WTC11 (cell line): ENCODE measurements at regions not wholly inside any gene's neighbourhood (a gene's known extent, or its start where the extent isn't known, plus 50 kb on each side); places are given as distances from the start of the nearest gene placed in this dataset.

Source experiments
- ATAC-seq: fragments of 200-7000 bp; cut with Tn5 transposase; 2 replicates; pipeline ENCODE4 v1.10.0; 2021; ENCODE audit warnings: mild to moderate bottlenecking, moderate library complexity
- CTCF ChIA-PET: fragments of 300-600 bp; sonication (Branson Sonifier 250); formaldehyde crosslinking; loops from one replicate; lab custom pipeline; 2021; ENCODE audit warnings: antibody characterized with exemption; lab: Charles Lee
- POLR2A ChIA-PET: fragments of 350-600 bp; sonication (Branson Sonifier 250); formaldehyde crosslinking; loops from one replicate; lab custom pipeline; 2021; ENCODE audit warnings: antibody characterized with exemption; lab: Charles Lee
- DNase-seq: peaks from one replicate; pipeline ENCODE4 v3.0.0; 2021; ENCODE audit warnings: low spot score
- H3K27ac Mint-ChIP-seq: 2 replicates; pipeline ENCODE4 v1.8.0; 2021; ENCODE audit warnings: mixed read lengths
- H3K27me3 Mint-ChIP-seq: 2 replicates; pipeline ENCODE4 v1.8.0; 2021; ENCODE audit warnings: low read depth, mild to moderate bottlenecking, moderate library complexity, mixed read lengths
- H3K36me3 Mint-ChIP-seq: 2 replicates; pipeline ENCODE4 v1.8.0; 2021; ENCODE audit warnings: mixed read lengths
- H3K4me1 Mint-ChIP-seq: 2 replicates; pipeline ENCODE4 v1.8.0; 2022; ENCODE audit warnings: mixed read lengths
- H3K4me3 Mint-ChIP-seq: 2 replicates; pipeline ENCODE4 v1.8.0; 2021; ENCODE audit warnings: mild to moderate bottlenecking, moderate library complexity, mixed read lengths
- H3K9me3 Mint-ChIP-seq: 2 replicates; pipeline ENCODE4 v1.8.0; 2021; ENCODE audit warnings: mixed read lengths
- ATF1 ChIP-seq: sonication (generic); formaldehyde crosslinking; IDR thresholded peaks from 2 replicates; pipeline ENCODE4 v1.8.1; 2023; ENCODE audit warnings: mild to moderate bottlenecking, moderate library complexity, missing genetic modification reagents
- CBFB ChIP-seq: sonication (generic); formaldehyde crosslinking; IDR thresholded peaks from 2 replicates; pipeline ENCODE4 v1.8.1; 2022; ENCODE audit warnings: mild to moderate bottlenecking, low read depth, missing genetic modification reagents
- CREB1 ChIP-seq: sonication (generic); formaldehyde crosslinking; IDR thresholded peaks from 2 replicates; pipeline ENCODE4 v1.8.0; 2023; ENCODE audit warnings: mild to moderate bottlenecking, missing genetic modification reagents
- CREM ChIP-seq: sonication (generic); formaldehyde crosslinking; IDR thresholded peaks from 2 replicates; pipeline ENCODE4 v1.8.1; 2022; ENCODE audit warnings: mild to moderate bottlenecking, missing genetic modification reagents, moderate library complexity
- ELF4 ChIP-seq: sonication (generic); formaldehyde crosslinking; IDR thresholded peaks from 2 replicates; pipeline ENCODE4 v1.8.1; 2022; ENCODE audit warnings: low read depth, mild to moderate bottlenecking, moderate library complexity, missing genetic modification reagents
- EMX1 ChIP-seq: fragments of 250-450 bp; sonication (Bioruptor Pico); IDR thresholded peaks from 2 replicates; pipeline ENCODE4 v1.8.0; 2021; ENCODE audit warnings: mild to moderate bottlenecking
- IRF2 ChIP-seq: sonication (generic); formaldehyde crosslinking; IDR thresholded peaks from 2 replicates; pipeline ENCODE4 v1.8.0; 2022; ENCODE audit warnings: low read depth, missing genetic modification reagents, borderline replicate concordance
- MXD4 ChIP-seq: fragments of 250-450 bp; sonication (Bioruptor Pico); IDR thresholded peaks from 2 replicates; pipeline ENCODE4 v1.8.0; 2021; ENCODE audit warnings: mild to moderate bottlenecking, moderate library complexity, borderline replicate concordance
- NR2C2 ChIP-seq: sonication (generic); formaldehyde crosslinking; IDR thresholded peaks from 2 replicates; pipeline ENCODE4 v1.8.0; 2022; ENCODE audit warnings: mild to moderate bottlenecking, missing genetic modification reagents
- TP53 ChIP-seq: sonication (generic); formaldehyde crosslinking; IDR thresholded peaks from 2 replicates; pipeline ENCODE4 v1.8.1; 2023; ENCODE audit warnings: mild to moderate bottlenecking, missing genetic modification reagents
- ZNF396 ChIP-seq: fragments of 250-450 bp; sonication (Bioruptor Pico); IDR thresholded peaks from 2 replicates; pipeline ENCODE4 v1.8.0; 2021; ENCODE audit warnings: mild to moderate bottlenecking, moderate library complexity, borderline replicate concordance
- TF ChIP-seq, protein P1 (sequence below): sonication (generic); formaldehyde crosslinking; IDR thresholded peaks from 2 replicates; pipeline ENCODE4 v1.8.1; 2023; ENCODE audit warnings: mild to moderate bottlenecking, missing genetic modification reagents, moderate library complexity
- TF ChIP-seq, protein P2 (sequence below): sonication (generic); formaldehyde crosslinking; IDR thresholded peaks from 2 replicates; pipeline ENCODE4 v1.8.1; 2023; ENCODE audit warnings: mild to moderate bottlenecking, missing genetic modification reagents
- TF ChIP-seq, protein P3 (sequence below): sonication (generic); formaldehyde crosslinking; IDR thresholded peaks from 2 replicates; pipeline ENCODE4 v1.8.0; 2023; ENCODE audit warnings: missing genetic modification reagents, mild to moderate bottlenecking, borderline replicate concordance
- TF ChIP-seq, protein P4 (sequence below): fragments of 250-450 bp; sonication (Bioruptor Pico); IDR thresholded peaks from 2 replicates; pipeline ENCODE4 v1.8.0; 2021; ENCODE audit warnings: mild to moderate bottlenecking
- TF ChIP-seq, protein P5 (sequence below): sonication (generic); formaldehyde crosslinking; IDR thresholded peaks from 2 replicates; pipeline ENCODE4 v1.8.1; 2022; ENCODE audit warnings: missing genetic modification reagents, borderline replicate concordance
- TF ChIP-seq, protein P6 (sequence below): sonication (generic); formaldehyde crosslinking; IDR thresholded peaks from 2 replicates; pipeline ENCODE4 v1.8.1; 2023; ENCODE audit warnings: mild to moderate bottlenecking, missing genetic modification reagents, borderline replicate concordance
- TF ChIP-seq, protein P7 (sequence below): sonication (generic); formaldehyde crosslinking; IDR thresholded peaks from 2 replicates; pipeline ENCODE4 v1.8.0; 2023; ENCODE audit warnings: missing genetic modification reagents
- TF ChIP-seq, protein P8 (sequence below): sonication (generic); formaldehyde crosslinking; IDR thresholded peaks from 2 replicates; pipeline ENCODE4 v1.8.1; 2022; ENCODE audit warnings: mild to moderate bottlenecking, moderate library complexity, missing genetic modification reagents

DNA sequence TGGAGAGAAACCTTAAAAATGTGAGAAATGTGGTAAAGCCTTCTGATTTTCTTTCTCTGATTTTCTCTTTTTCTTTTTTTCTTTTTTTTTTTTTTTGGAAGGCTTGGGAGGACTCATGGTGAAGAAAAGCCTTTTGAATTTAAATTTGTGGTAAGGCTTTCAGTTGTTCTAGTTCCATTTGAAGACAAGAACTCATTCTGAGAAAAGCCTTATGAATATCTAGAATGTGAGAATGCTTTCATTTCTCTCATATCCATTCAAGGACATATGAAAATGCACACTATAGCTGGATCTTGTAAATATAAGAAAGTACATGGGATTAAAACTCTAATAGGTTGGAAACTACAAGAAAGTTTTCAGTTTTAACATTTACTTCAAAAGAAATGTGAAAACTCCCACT, 1045.2 kb upstream of the NRXN1 start:
- no peaks in the 10 kb centered on the region for H3K27me3 Mint-ChIP-seq
- H3K4me3 Mint-ChIP-seq, result no peak overlapping the region
- ChIA-PET CTCF (no interaction called here), POLR2A (no interaction called here)
- DNase-seq (no peak), ATAC-seq (no peak)
- TF ChIP-seq CREM (CRISPR knock-in tag) (no peak), IRF2 (no peak), ZNF396 (CRISPR knock-in tag) (no peak), EMX1 (CRISPR knock-in tag) (no peak), ELF4 (CRISPR knock-in tag) (no peak), CREB1 (no peak), MXD4 (no peak)
- TF ChIP-seq, protein P1, sequence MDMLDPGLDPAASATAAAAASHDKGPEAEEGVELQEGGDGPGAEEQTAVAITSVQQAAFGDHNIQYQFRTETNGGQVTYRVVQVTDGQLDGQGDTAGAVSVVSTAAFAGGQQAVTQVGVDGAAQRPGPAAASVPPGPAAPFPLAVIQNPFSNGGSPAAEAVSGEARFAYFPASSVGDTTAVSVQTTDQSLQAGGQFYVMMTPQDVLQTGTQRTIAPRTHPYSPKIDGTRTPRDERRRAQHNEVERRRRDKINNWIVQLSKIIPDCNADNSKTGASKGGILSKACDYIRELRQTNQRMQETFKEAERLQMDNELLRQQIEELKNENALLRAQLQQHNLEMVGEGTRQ (CRISPR knock-in tag), result no peak
- TF ChIP-seq, protein P2, sequence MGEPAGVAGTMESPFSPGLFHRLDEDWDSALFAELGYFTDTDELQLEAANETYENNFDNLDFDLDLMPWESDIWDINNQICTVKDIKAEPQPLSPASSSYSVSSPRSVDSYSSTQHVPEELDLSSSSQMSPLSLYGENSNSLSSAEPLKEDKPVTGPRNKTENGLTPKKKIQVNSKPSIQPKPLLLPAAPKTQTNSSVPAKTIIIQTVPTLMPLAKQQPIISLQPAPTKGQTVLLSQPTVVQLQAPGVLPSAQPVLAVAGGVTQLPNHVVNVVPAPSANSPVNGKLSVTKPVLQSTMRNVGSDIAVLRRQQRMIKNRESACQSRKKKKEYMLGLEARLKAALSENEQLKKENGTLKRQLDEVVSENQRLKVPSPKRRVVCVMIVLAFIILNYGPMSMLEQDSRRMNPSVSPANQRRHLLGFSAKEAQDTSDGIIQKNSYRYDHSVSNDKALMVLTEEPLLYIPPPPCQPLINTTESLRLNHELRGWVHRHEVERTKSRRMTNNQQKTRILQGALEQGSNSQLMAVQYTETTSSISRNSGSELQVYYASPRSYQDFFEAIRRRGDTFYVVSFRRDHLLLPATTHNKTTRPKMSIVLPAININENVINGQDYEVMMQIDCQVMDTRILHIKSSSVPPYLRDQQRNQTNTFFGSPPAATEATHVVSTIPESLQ (CRISPR knock-in tag), result no peak
- TF ChIP-seq, protein P3, sequence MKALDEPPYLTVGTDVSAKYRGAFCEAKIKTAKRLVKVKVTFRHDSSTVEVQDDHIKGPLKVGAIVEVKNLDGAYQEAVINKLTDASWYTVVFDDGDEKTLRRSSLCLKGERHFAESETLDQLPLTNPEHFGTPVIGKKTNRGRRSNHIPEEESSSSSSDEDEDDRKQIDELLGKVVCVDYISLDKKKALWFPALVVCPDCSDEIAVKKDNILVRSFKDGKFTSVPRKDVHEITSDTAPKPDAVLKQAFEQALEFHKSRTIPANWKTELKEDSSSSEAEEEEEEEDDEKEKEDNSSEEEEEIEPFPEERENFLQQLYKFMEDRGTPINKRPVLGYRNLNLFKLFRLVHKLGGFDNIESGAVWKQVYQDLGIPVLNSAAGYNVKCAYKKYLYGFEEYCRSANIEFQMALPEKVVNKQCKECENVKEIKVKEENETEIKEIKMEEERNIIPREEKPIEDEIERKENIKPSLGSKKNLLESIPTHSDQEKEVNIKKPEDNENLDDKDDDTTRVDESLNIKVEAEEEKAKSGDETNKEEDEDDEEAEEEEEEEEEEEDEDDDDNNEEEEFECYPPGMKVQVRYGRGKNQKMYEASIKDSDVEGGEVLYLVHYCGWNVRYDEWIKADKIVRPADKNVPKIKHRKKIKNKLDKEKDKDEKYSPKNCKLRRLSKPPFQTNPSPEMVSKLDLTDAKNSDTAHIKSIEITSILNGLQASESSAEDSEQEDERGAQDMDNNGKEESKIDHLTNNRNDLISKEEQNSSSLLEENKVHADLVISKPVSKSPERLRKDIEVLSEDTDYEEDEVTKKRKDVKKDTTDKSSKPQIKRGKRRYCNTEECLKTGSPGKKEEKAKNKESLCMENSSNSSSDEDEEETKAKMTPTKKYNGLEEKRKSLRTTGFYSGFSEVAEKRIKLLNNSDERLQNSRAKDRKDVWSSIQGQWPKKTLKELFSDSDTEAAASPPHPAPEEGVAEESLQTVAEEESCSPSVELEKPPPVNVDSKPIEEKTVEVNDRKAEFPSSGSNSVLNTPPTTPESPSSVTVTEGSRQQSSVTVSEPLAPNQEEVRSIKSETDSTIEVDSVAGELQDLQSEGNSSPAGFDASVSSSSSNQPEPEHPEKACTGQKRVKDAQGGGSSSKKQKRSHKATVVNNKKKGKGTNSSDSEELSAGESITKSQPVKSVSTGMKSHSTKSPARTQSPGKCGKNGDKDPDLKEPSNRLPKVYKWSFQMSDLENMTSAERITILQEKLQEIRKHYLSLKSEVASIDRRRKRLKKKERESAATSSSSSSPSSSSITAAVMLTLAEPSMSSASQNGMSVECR (CRISPR knock-in tag), result no peak
- peaks cover 15% of the 10 kb centered on the region for H3K9me3 Mint-ChIP-seq
- H3K36me3 Mint-ChIP-seq, result peaks cover 14% of the 10 kb centered on the region
- H3K4me1 Mint-ChIP-seq, result peaks cover 36% of the 10 kb centered on the region
- no peak overlapping the region for H3K27ac Mint-ChIP-seq

DNA sequence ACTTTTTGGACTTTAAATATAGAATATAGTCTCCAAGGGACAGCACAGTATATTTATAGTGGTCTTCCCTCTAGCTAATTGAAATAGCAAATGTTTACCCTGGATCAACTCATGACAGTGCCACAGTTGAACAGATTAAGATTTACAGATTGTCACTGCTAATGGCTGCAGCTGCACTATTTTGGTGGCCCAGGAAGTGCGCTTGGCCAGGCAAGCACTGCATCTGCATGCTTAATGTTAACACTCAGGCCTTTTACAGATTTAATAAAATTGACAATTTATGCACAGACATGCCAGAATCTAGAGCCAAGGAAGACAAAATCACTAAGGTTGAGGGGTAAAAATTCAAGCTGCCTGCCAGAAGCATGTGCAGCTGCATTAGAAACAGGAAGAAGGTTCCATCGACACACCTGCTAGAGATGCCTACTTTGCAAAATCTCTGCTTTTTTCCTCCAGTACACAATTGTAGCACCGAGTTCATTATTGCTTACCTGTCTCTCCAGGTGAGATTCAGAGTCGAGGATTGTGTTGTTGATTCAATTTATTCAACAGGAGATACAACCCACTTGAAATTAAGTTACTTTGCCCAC, 1042.3 kb upstream of the NRXN1 start:
- TF ChIP-seq, protein P4, sequence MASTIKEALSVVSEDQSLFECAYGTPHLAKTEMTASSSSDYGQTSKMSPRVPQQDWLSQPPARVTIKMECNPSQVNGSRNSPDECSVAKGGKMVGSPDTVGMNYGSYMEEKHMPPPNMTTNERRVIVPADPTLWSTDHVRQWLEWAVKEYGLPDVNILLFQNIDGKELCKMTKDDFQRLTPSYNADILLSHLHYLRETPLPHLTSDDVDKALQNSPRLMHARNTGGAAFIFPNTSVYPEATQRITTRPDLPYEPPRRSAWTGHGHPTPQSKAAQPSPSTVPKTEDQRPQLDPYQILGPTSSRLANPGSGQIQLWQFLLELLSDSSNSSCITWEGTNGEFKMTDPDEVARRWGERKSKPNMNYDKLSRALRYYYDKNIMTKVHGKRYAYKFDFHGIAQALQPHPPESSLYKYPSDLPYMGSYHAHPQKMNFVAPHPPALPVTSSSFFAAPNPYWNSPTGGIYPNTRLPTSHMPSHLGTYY (CRISPR knock-in tag), result no peak
- TF ChIP-seq, protein P5, sequence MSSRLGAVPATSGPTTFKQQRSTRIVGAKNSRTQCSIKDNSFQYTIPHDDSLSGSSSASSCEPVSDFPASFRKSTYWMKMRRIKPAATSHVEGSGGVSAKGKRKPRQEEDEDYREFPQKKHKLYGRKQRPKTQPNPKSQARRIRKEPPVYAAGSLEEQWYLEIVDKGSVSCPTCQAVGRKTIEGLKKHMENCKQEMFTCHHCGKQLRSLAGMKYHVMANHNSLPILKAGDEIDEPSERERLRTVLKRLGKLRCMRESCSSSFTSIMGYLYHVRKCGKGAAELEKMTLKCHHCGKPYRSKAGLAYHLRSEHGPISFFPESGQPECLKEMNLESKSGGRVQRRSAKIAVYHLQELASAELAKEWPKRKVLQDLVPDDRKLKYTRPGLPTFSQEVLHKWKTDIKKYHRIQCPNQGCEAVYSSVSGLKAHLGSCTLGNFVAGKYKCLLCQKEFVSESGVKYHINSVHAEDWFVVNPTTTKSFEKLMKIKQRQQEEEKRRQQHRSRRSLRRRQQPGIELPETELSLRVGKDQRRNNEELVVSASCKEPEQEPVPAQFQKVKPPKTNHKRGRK (CRISPR knock-in tag), result no peak
- no peak for TF ChIP-seq IRF2
- TF ChIP-seq TP53, result no peak
- TF ChIP-seq NR2C2, result no peak
- TF ChIP-seq, protein P6, sequence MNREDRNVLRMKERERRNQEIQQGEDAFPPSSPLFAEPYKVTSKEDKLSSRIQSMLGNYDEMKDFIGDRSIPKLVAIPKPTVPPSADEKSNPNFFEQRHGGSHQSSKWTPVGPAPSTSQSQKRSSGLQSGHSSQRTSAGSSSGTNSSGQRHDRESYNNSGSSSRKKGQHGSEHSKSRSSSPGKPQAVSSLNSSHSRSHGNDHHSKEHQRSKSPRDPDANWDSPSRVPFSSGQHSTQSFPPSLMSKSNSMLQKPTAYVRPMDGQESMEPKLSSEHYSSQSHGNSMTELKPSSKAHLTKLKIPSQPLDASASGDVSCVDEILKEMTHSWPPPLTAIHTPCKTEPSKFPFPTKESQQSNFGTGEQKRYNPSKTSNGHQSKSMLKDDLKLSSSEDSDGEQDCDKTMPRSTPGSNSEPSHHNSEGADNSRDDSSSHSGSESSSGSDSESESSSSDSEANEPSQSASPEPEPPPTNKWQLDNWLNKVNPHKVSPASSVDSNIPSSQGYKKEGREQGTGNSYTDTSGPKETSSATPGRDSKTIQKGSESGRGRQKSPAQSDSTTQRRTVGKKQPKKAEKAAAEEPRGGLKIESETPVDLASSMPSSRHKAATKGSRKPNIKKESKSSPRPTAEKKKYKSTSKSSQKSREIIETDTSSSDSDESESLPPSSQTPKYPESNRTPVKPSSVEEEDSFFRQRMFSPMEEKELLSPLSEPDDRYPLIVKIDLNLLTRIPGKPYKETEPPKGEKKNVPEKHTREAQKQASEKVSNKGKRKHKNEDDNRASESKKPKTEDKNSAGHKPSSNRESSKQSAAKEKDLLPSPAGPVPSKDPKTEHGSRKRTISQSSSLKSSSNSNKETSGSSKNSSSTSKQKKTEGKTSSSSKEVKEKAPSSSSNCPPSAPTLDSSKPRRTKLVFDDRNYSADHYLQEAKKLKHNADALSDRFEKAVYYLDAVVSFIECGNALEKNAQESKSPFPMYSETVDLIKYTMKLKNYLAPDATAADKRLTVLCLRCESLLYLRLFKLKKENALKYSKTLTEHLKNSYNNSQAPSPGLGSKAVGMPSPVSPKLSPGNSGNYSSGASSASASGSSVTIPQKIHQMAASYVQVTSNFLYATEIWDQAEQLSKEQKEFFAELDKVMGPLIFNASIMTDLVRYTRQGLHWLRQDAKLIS (CRISPR knock-in tag), result no peak
- TF ChIP-seq, protein P7, sequence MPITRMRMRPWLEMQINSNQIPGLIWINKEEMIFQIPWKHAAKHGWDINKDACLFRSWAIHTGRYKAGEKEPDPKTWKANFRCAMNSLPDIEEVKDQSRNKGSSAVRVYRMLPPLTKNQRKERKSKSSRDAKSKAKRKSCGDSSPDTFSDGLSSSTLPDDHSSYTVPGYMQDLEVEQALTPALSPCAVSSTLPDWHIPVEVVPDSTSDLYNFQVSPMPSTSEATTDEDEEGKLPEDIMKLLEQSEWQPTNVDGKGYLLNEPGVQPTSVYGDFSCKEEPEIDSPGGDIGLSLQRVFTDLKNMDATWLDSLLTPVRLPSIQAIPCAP, result no peak
- TF ChIP-seq CBFB (CRISPR knock-in tag), result no peak
- TF ChIP-seq, protein P8, sequence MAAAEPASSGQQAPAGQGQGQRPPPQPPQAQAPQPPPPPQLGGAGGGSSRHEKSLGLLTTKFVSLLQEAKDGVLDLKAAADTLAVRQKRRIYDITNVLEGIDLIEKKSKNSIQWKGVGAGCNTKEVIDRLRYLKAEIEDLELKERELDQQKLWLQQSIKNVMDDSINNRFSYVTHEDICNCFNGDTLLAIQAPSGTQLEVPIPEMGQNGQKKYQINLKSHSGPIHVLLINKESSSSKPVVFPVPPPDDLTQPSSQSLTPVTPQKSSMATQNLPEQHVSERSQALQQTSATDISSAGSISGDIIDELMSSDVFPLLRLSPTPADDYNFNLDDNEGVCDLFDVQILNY (CRISPR knock-in tag), result no peak
- no peak for TF ChIP-seq ATF1 (CRISPR knock-in tag)
- CTCF ChIA-PET, result no interaction called here
- POLR2A ChIA-PET, result no interaction called here
- no peak for ATAC-seq
- no peak overlapping the region for H3K4me3 Mint-ChIP-seq
- H3K27ac Mint-ChIP-seq, result no peak overlapping the region
- H3K9me3 Mint-ChIP-seq, result peaks cover 15% of the 10 kb centered on the region
- no peak for DNase-seq
- H3K4me1 Mint-ChIP-seq, result peaks cover 25% of the 10 kb centered on the region
- peaks cover 14% of the 10 kb centered on the region for H3K36me3 Mint-ChIP-seq
- no peaks in the 10 kb centered on the region for H3K27me3 Mint-ChIP-seq
